SK-N-SH (cell line): ENCODE measurements at regions not wholly inside any gene's neighbourhood (a gene's known extent, or its start where the extent isn't known, plus 50 kb on each side); places are given as distances from the start of the nearest gene placed in this dataset.

Experiments
- CTCF ChIA-PET: fragments of 300-600, 350-600 bp; formaldehyde crosslinking; extraction: SDS; loops from one replicate; lab custom pipeline; 2021; lab: Yijun Ruan, JAX
- POLR2A ChIA-PET: fragments of 350-600 bp; sonication (Branson Sonifier 250); formaldehyde crosslinking; extraction: SDS; loops from one replicate; lab custom pipeline; 2020; ENCODE audit warnings: antibody characterized with exemption, inconsistent platforms; lab: Yijun Ruan, JAX
- DNase-seq: peaks from one replicate; pipeline ENCODE4 v3.0.0; 2012
- H2AFZ ChIP-seq: fragments of 200-600 bp; sonication (generic); 2 replicates; pipeline ENCODE4 v1.8.1; 2016; ENCODE audit warnings: antibody characterized with exemption, mild to moderate bottlenecking, low read depth
- H3F3A ChIP-seq: fragments of 200-600 bp; sonication (generic); replicated peaks from 2 replicates; pipeline ENCODE3; 2016; ENCODE audit warnings: antibody characterized with exemption, mild to moderate bottlenecking; ENCODE audit not compliant: insufficient read depth
- H3K27ac ChIP-seq, 2 experiments: fragments of 200-500 bp in 1 of 2; fragments of 200-600 bp in 1 of 2; sonication (Bioruptor generic) in 1 of 2; sonication (generic), shearing (Covaris generic) in 1 of 2; 2 replicates each; pipeline versions ENCODE4 v1.5.1 to v1.6.1; 2014 to 2016; ENCODE audit warnings: low read depth in 2 of 2, inconsistent platforms in 1 of 2, low read length in 1 of 2, mild to moderate bottlenecking in 1 of 2, mixed read lengths in 1 of 2
- H3K27me3 ChIP-seq: fragments of 200-600 bp; sonication (generic), shearing (Covaris generic); 2 replicates; pipeline ENCODE4 v1.6.1; 2016; ENCODE audit warnings: mixed run types; ENCODE audit not compliant: insufficient read depth
- H3K36me3 ChIP-seq, 2 experiments: fragments of 200-500 bp in 1 of 2; fragments of 200-600 bp in 1 of 2; sonication (Bioruptor generic) in 1 of 2; sonication (generic) in 1 of 2; replicated peaks in 1 of 2; 2 replicates each; pipeline versions ENCODE3 to v1.5.1; 2014 to 2016; ENCODE audit warnings: low read length in 1 of 2, mild to moderate bottlenecking in 1 of 2; ENCODE audit not compliant: insufficient read depth in 2 of 2, control insufficient read depth in 1 of 2
- H3K4me1 ChIP-seq, 2 experiments: fragments of 200-500 bp in 1 of 2; fragments of 200-600 bp in 1 of 2; sonication (Bioruptor generic) in 1 of 2; sonication (generic), shearing (Covaris generic) in 1 of 2; 2 replicates each; pipeline versions ENCODE4 v1.5.1 to v1.6.1; 2014 to 2016; ENCODE audit warnings: low read depth in 1 of 2, low read length in 1 of 2, mixed run types in 1 of 2; ENCODE audit not compliant: insufficient read depth in 2 of 2, control insufficient read depth in 1 of 2
- H3K4me2 ChIP-seq: fragments of 200-600 bp; sonication (generic), shearing (Covaris generic); 2 replicates; pipeline ENCODE4 v1.6.1; 2017; ENCODE audit warnings: mixed run types
- H3K4me3 ChIP-seq, 2 experiments: fragments of 200-500 bp in 1 of 2; fragments of 200-600 bp in 1 of 2; sonication (Bioruptor generic) in 1 of 2; sonication (generic), shearing (Covaris generic) in 1 of 2; 2 replicates each; pipeline versions ENCODE4 v1.5.1 to v1.8.1; 2014 to 2016; ENCODE audit warnings: low read depth in 2 of 2, inconsistent platforms in 1 of 2, low read length in 1 of 2, mild to moderate bottlenecking in 1 of 2, mixed read lengths in 1 of 2, moderate library complexity in 1 of 2
- H3K79me2 ChIP-seq: fragments of 200-600 bp; sonication (generic); 2 replicates; pipeline ENCODE4 v1.8.1; 2017; ENCODE audit warnings: mild to moderate bottlenecking; ENCODE audit not compliant: insufficient read depth
- H3K9ac ChIP-seq: fragments of 200-600 bp; sonication (generic); 2 replicates; pipeline ENCODE4 v1.6.1; 2017; ENCODE audit warnings: mixed run types
- H3K9me2 ChIP-seq: fragments of 200-600 bp; sonication (generic); 2 replicates; pipeline ENCODE4 v1.6.1; 2017; ENCODE audit warnings: mixed run types
- H3K9me3 ChIP-seq: fragments of 200-600 bp; sonication (generic); 2 replicates; pipeline ENCODE4 v1.6.1; 2017; ENCODE audit warnings: mixed run types, mild to moderate bottlenecking, moderate library complexity
- H4K20me1 ChIP-seq: fragments of 200-600 bp; sonication (generic); 2 replicates; pipeline ENCODE4 v1.6.1; 2017; ENCODE audit warnings: mild to moderate bottlenecking, mixed run types; ENCODE audit not compliant: insufficient read depth
- CHD2 ChIP-seq: fragments of 150-350 bp; IDR thresholded peaks from 2 replicates; pipeline ENCODE4 v1.6.1; 2018; ENCODE audit warnings: low read length; ENCODE audit not compliant: partially characterized antibody
- EZH2phosphoT487 ChIP-seq: fragments of 200-600 bp; sonication (generic); IDR thresholded peaks from 2 replicates; pipeline ENCODE4 v1.6.1; 2017; ENCODE audit warnings: low read depth, mixed run types, mild to moderate bottlenecking, antibody characterized with exemption, moderate library complexity, borderline replicate concordance
- FOXJ3 ChIP-seq: sonication (generic); formaldehyde crosslinking; IDR thresholded peaks from 2 replicates; pipeline ENCODE4 v1.5.1; 2020; ENCODE audit warnings: mild to moderate bottlenecking, missing genetic modification reagents
- FOXM1 ChIP-seq: IDR thresholded peaks from 2 replicates; pipeline ENCODE4 v1.4.0; 2012; ENCODE audit warnings: low read depth, mild to moderate bottlenecking
- GABPA ChIP-seq: IDR thresholded peaks from 2 replicates; pipeline ENCODE4 v1.4.0; 2012; ENCODE audit warnings: low read depth, mild to moderate bottlenecking
- MEF2A ChIP-seq: IDR thresholded peaks from 2 replicates; pipeline ENCODE4 v1.4.0; 2012; ENCODE audit warnings: low read depth, borderline replicate concordance
- MXI1 ChIP-seq: IDR thresholded peaks from 2 replicates; pipeline ENCODE4 v1.6.1; 2012; ENCODE audit warnings: mild to moderate bottlenecking, low read depth, low read length, improper control_type of control experiment
- NRF1 ChIP-seq: IDR thresholded peaks from 2 replicates; pipeline ENCODE4 v1.6.1; 2012; ENCODE audit warnings: low read depth, mild to moderate bottlenecking, low read length
- POLR2AphosphoS5 ChIP-seq: IDR thresholded peaks from 2 replicates; pipeline ENCODE4 v1.6.1; 2012; ENCODE audit warnings: low read depth, low read length
- SIN3A ChIP-seq: IDR thresholded peaks from 2 replicates; pipeline ENCODE4 v1.6.1; 2012; ENCODE audit warnings: low read depth, mild to moderate bottlenecking, low read length, moderate library complexity, borderline replicate concordance
- SMC3 ChIP-seq: IDR thresholded peaks from 2 replicates; pipeline ENCODE4 v1.6.1; 2012; ENCODE audit warnings: low read depth, low read length, improper control_type of control experiment
- TAF1 ChIP-seq: IDR thresholded peaks from 2 replicates; pipeline ENCODE4 v1.6.1; 2012; ENCODE audit warnings: low read depth, mild to moderate bottlenecking, low read length, moderate library complexity, borderline replicate concordance
- TCF12 ChIP-seq: IDR thresholded peaks from 2 replicates; pipeline ENCODE4 v1.4.0; 2012
- TEAD4 ChIP-seq: IDR thresholded peaks from 2 replicates; pipeline ENCODE4 v1.4.0; 2012; ENCODE audit warnings: mild to moderate bottlenecking, borderline replicate concordance; ENCODE audit not compliant: insufficient read depth
- WGBS: methylation state at CpG from one replicate; pipeline ENCODE4 v1.1.6; 2017; ENCODE audit warnings: low lambda C conversion rate; 5-methylcytosine and 5-hydroxymethylcytosine counted together
- TF ChIP-seq, protein P1 (sequence below): fragments of 150-350 bp; IDR thresholded peaks from 2 replicates; pipeline ENCODE4 v1.6.1; 2017; ENCODE audit warnings: antibody characterized with exemption, low read length, low read depth, borderline replicate concordance
- TF ChIP-seq, protein P2 (sequence below): IDR thresholded peaks from 2 replicates; pipeline ENCODE4 v1.6.1; 2012; ENCODE audit warnings: mild to moderate bottlenecking, low read depth, low read length, moderate library complexity
- TF ChIP-seq, protein P3 (sequence below): fragments of 150-350 bp; IDR thresholded peaks from 2 replicates; pipeline ENCODE4 v1.6.1; 2016; ENCODE audit warnings: mild to moderate bottlenecking, low read depth, low read length
- TF ChIP-seq, protein P4 (sequence below): IDR thresholded peaks from 2 replicates; pipeline ENCODE4 v1.4.0; 2012; ENCODE audit warnings: low read depth, borderline replicate concordance
- TF ChIP-seq, protein P5 (sequence below): IDR thresholded peaks from 2 replicates; pipeline ENCODE4; 2012

DNA sequence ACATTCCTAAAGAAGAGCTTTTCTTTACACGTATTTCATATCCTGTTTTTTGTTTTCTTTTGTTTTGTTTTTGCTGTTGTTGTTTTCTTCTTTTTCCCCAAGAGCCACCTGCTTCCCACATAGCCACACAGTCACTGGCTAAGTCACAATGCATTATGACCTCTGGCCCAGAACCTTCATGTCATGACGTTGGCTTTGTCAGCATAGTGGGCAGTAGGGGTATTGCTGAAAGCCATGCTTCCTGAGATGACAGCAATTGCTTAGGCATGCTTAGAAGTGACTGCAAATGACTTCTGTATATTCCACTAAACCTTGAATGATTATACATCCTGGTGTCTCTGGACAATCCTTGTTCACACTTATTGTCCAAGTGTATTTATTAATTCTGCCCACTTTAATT, 375.8 kb downstream of the TAF11L14 start:
- Histone ChIP-seq H3K27me3 (no peaks in the 10 kb centered on the region), H3F3A (no peaks in the 10 kb centered on the region), H3K4me2 (no peak overlapping the region), H2AFZ (no peak overlapping the region), H3K9ac (no peak overlapping the region), H3K36me3 (no peaks in the 10 kb centered on the region), H3K9me3 (no peaks in the 10 kb centered on the region), H3K4me1 (no peaks in the 10 kb centered on the region), H3K9me2 (no peaks in the 10 kb centered on the region), H3K79me2 (no peaks in the 10 kb centered on the region), H3K27ac (no peak overlapping the region), H3K4me3 (no peak overlapping the region), H4K20me1 (no peaks in the 10 kb centered on the region)
- 9% methylated on average over 2 of the region's 2 CpGs for WGBS
- ChIA-PET POLR2A (no interaction called here), CTCF (no interaction called here)
- no peak for DNase-seq
- TF ChIP-seq POLR2AphosphoS5 = no peak
- TF ChIP-seq FOXM1 = no peak
- TF ChIP-seq, protein P1, sequence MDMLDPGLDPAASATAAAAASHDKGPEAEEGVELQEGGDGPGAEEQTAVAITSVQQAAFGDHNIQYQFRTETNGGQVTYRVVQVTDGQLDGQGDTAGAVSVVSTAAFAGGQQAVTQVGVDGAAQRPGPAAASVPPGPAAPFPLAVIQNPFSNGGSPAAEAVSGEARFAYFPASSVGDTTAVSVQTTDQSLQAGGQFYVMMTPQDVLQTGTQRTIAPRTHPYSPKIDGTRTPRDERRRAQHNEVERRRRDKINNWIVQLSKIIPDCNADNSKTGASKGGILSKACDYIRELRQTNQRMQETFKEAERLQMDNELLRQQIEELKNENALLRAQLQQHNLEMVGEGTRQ = no peak
- no peak for TF ChIP-seq TCF12
- no peak for TF ChIP-seq NRF1
- TF ChIP-seq, protein P2, sequence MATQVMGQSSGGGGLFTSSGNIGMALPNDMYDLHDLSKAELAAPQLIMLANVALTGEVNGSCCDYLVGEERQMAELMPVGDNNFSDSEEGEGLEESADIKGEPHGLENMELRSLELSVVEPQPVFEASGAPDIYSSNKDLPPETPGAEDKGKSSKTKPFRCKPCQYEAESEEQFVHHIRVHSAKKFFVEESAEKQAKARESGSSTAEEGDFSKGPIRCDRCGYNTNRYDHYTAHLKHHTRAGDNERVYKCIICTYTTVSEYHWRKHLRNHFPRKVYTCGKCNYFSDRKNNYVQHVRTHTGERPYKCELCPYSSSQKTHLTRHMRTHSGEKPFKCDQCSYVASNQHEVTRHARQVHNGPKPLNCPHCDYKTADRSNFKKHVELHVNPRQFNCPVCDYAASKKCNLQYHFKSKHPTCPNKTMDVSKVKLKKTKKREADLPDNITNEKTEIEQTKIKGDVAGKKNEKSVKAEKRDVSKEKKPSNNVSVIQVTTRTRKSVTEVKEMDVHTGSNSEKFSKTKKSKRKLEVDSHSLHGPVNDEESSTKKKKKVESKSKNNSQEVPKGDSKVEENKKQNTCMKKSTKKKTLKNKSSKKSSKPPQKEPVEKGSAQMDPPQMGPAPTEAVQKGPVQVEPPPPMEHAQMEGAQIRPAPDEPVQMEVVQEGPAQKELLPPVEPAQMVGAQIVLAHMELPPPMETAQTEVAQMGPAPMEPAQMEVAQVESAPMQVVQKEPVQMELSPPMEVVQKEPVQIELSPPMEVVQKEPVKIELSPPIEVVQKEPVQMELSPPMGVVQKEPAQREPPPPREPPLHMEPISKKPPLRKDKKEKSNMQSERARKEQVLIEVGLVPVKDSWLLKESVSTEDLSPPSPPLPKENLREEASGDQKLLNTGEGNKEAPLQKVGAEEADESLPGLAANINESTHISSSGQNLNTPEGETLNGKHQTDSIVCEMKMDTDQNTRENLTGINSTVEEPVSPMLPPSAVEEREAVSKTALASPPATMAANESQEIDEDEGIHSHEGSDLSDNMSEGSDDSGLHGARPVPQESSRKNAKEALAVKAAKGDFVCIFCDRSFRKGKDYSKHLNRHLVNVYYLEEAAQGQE = no peak
- TF ChIP-seq TEAD4 = no peak
- no peak for TF ChIP-seq TAF1
- TF ChIP-seq SMC3 = no peak
- TF ChIP-seq GABPA = no peak
- no peak for TF ChIP-seq MXI1
- TF ChIP-seq CHD2 = no peak
- TF ChIP-seq MEF2A = no peak
- TF ChIP-seq, protein P3, sequence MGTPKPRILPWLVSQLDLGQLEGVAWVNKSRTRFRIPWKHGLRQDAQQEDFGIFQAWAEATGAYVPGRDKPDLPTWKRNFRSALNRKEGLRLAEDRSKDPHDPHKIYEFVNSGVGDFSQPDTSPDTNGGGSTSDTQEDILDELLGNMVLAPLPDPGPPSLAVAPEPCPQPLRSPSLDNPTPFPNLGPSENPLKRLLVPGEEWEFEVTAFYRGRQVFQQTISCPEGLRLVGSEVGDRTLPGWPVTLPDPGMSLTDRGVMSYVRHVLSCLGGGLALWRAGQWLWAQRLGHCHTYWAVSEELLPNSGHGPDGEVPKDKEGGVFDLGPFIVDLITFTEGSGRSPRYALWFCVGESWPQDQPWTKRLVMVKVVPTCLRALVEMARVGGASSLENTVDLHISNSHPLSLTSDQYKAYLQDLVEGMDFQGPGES = no peak
- no peak for TF ChIP-seq FOXJ3 (CRISPR knock-in tag)
- TF ChIP-seq SIN3A = no peak
- TF ChIP-seq, protein P4, sequence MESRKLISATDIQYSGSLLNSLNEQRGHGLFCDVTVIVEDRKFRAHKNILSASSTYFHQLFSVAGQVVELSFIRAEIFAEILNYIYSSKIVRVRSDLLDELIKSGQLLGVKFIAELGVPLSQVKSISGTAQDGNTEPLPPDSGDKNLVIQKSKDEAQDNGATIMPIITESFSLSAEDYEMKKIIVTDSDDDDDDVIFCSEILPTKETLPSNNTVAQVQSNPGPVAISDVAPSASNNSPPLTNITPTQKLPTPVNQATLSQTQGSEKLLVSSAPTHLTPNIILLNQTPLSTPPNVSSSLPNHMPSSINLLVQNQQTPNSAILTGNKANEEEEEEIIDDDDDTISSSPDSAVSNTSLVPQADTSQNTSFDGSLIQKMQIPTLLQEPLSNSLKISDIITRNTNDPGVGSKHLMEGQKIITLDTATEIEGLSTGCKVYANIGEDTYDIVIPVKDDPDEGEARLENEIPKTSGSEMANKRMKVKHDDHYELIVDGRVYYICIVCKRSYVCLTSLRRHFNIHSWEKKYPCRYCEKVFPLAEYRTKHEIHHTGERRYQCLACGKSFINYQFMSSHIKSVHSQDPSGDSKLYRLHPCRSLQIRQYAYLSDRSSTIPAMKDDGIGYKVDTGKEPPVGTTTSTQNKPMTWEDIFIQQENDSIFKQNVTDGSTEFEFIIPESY = no peak
- TF ChIP-seq, protein P5, sequence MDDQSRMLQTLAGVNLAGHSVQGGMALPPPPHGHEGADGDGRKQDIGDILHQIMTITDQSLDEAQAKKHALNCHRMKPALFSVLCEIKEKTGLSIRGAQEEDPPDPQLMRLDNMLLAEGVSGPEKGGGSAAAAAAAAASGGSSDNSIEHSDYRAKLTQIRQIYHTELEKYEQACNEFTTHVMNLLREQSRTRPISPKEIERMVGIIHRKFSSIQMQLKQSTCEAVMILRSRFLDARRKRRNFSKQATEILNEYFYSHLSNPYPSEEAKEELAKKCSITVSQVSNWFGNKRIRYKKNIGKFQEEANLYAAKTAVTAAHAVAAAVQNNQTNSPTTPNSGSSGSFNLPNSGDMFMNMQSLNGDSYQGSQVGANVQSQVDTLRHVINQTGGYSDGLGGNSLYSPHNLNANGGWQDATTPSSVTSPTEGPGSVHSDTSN = no peak
- no peak for TF ChIP-seq EZH2phosphoT487
